ENCODE measurements at regions not wholly inside any gene's neighbourhood (a gene's known extent, or its start where the extent isn't known, plus 50 kb on each side); places are given as distances from the start of the nearest gene placed in this dataset.

DNA sequence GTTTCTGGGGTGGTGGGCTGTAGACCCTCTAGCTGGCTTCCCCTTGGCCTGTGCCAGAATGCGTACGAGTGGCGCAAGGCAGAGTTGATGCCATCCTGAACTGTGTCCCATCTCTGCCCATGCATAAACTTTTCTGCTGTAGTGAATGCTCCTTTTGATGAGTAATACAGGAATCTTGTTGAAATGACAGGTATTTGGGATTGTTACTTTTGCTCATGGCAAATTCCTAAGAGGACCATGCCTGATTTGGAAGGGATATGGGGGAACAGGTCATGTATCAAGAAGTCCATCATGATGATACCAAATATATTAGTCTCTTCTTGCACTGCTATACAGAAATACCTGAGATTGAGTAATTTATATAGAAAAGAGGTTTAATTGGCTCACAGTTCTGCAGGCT is 648.0 kb downstream of the SLC4A3 start (continued):
- TF ChIP-seq ZNF532 (CRISPR knock-in tag; IDR thresholded peaks at IDR 0.05; ENCODE audit: borderline replicate concordance) (no peak), FOXP1 (CRISPR knock-in tag; IDR thresholded peaks at IDR 0.05; ENCODE audit: borderline replicate concordance) (no peak), IRF1 (CRISPR knock-in tag; IDR thresholded peaks at IDR 0.05) (no peak), ETV6 (CRISPR knock-in tag; IDR thresholded peaks at IDR 0.05) (no peak), SMAD3 (CRISPR knock-in tag; IDR thresholded peaks at IDR 0.05; ENCODE audit: borderline replicate concordance) (no peak), ATF2 (CRISPR knock-in tag; IDR thresholded peaks at IDR 0.05; ENCODE audit: borderline replicate concordance, low read depth) (no peak)
- TF ChIP-seq, protein P1, sequence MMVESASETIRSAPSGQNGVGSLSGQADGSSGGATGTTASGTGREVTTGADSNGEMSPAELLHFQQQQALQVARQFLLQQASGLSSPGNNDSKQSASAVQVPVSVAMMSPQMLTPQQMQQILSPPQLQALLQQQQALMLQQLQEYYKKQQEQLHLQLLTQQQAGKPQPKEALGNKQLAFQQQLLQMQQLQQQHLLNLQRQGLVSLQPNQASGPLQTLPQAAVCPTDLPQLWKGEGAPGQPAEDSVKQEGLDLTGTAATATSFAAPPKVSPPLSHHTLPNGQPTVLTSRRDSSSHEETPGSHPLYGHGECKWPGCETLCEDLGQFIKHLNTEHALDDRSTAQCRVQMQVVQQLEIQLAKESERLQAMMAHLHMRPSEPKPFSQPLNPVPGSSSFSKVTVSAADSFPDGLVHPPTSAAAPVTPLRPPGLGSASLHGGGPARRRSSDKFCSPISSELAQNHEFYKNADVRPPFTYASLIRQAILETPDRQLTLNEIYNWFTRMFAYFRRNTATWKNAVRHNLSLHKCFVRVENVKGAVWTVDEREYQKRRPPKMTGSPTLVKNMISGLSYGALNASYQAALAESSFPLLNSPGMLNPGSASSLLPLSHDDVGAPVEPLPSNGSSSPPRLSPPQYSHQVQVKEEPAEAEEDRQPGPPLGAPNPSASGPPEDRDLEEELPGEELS (CRISPR knock-in tag; IDR thresholded peaks at IDR 0.05) = no peak

DNA sequence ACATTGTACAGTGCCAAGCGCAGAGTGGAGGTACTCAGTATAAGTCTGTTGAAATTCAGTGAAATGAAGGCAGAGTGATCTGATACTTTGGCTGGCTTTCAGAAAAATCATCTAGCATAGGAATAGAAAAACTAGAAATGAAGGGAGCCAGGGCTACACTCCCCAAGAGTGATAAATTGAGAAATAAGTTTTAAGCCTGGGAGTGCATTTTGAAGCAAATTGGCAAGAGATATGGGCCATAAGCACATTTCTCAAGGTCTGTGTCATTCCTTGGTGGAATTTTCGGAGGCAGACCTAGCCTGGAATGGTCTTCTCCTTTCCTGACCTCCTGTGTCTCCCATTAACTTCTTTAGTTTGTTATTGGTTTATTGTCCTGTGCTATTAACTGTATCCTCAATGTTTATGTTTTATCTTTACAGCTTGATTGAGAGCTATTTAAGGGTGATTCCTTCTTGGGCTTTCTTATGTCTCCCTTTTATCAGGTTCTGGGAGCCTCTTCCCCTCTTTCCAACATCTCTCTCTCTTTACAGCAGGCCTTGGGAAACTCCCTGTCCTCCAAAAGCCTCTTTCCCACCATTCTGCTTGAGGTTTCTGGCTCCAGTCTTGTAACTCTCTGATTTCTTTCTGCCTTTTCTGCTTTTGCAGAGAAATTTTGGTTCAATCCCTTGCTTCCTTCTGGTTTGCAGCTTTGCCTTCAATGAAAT is 649.5 kb downstream of the SLC4A3 start:
- no peak for ATAC-seq
- Mint-ChIP-seq H3K27ac (no peak overlapping the region), H3K9me3 (peaks cover 3% of the 10 kb centered on the region), H3K27me3 (ENCODE audit: low read depth) (no peaks in the 10 kb centered on the region), H3K36me3 (no peaks in the 10 kb centered on the region), H3K4me1 (peaks cover 5% of the 10 kb centered on the region), H3K4me3 (no peak overlapping the region)
- CTCF ChIA-PET = no interaction called here
- POLR2A ChIA-PET = no interaction called here
- no peak for DNase-seq (ENCODE audit: low spot score)
- TF ChIP-seq CREB1 (CRISPR knock-in tag; IDR thresholded peaks at IDR 0.05) (no peak), NFYB (CRISPR knock-in tag; conservative IDR thresholded peaks at IDR 0.05; ENCODE audit: low read depth) (no peak), GABPB1 (CRISPR knock-in tag; IDR thresholded peaks at IDR 0.05) (no peak), ZNF138 (CRISPR knock-in tag; conservative IDR thresholded peaks at IDR 0.05) (no peak), ZNF671 (CRISPR knock-in tag; IDR thresholded peaks at IDR 0.05) (no peak)
- TF ChIP-seq, protein P2, sequence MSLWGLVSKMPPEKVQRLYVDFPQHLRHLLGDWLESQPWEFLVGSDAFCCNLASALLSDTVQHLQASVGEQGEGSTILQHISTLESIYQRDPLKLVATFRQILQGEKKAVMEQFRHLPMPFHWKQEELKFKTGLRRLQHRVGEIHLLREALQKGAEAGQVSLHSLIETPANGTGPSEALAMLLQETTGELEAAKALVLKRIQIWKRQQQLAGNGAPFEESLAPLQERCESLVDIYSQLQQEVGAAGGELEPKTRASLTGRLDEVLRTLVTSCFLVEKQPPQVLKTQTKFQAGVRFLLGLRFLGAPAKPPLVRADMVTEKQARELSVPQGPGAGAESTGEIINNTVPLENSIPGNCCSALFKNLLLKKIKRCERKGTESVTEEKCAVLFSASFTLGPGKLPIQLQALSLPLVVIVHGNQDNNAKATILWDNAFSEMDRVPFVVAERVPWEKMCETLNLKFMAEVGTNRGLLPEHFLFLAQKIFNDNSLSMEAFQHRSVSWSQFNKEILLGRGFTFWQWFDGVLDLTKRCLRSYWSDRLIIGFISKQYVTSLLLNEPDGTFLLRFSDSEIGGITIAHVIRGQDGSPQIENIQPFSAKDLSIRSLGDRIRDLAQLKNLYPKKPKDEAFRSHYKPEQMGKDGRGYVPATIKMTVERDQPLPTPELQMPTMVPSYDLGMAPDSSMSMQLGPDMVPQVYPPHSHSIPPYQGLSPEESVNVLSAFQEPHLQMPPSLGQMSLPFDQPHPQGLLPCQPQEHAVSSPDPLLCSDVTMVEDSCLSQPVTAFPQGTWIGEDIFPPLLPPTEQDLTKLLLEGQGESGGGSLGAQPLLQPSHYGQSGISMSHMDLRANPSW (CRISPR knock-in tag; conservative IDR thresholded peaks at IDR 0.05; ENCODE audit: low read depth) = no peak
- TF ChIP-seq, protein P3, sequence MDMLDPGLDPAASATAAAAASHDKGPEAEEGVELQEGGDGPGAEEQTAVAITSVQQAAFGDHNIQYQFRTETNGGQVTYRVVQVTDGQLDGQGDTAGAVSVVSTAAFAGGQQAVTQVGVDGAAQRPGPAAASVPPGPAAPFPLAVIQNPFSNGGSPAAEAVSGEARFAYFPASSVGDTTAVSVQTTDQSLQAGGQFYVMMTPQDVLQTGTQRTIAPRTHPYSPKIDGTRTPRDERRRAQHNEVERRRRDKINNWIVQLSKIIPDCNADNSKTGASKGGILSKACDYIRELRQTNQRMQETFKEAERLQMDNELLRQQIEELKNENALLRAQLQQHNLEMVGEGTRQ (CRISPR knock-in tag; IDR thresholded peaks at IDR 0.05) = no peak
- TF ChIP-seq, protein P4, sequence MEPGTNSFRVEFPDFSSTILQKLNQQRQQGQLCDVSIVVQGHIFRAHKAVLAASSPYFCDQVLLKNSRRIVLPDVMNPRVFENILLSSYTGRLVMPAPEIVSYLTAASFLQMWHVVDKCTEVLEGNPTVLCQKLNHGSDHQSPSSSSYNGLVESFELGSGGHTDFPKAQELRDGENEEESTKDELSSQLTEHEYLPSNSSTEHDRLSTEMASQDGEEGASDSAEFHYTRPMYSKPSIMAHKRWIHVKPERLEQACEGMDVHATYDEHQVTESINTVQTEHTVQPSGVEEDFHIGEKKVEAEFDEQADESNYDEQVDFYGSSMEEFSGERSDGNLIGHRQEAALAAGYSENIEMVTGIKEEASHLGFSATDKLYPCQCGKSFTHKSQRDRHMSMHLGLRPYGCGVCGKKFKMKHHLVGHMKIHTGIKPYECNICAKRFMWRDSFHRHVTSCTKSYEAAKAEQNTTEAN (CRISPR knock-in tag; IDR thresholded peaks at IDR 0.05) = no peak
- TF ChIP-seq, protein P5, sequence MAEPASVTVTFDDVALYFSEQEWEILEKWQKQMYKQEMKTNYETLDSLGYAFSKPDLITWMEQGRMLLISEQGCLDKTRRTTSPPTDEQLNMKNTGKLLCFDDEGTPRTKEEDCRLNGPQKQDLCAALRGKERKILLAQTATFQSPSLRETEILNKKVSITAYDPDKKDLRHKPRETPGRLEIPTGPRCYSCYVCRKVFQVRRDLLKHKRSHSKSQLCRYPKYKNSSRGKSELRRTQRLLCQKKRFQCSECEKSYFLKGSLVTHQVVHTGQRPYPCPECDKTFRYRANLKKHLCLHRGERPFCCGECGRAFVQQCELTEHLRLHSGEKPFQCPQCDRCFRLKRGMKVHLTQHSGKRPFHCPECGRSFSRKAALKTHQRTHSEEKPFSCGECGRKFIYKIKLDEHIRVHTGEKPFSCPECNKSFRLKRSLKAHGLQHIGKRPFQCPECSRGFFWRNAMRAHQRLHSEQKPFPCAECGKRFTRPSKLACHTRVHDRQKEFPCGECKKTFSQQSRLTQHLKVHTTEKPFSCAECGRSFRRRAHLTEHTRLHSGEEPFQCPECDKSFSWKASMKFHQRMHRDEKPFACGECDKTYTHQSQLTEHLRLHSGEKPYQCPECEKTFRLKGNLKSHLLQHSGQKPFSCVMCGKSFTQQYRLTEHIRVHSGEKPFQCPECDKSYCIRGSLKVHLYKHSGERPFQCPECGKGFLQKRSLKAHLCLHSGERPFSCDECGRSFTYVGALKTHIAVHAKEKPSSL (CRISPR knock-in tag; conservative IDR thresholded peaks at IDR 0.05) = no peak
- TF ChIP-seq, protein P6, sequence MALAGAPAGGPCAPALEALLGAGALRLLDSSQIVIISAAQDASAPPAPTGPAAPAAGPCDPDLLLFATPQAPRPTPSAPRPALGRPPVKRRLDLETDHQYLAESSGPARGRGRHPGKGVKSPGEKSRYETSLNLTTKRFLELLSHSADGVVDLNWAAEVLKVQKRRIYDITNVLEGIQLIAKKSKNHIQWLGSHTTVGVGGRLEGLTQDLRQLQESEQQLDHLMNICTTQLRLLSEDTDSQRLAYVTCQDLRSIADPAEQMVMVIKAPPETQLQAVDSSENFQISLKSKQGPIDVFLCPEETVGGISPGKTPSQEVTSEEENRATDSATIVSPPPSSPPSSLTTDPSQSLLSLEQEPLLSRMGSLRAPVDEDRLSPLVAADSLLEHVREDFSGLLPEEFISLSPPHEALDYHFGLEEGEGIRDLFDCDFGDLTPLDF (CRISPR knock-in tag; IDR thresholded peaks at IDR 0.05) = no peak

Data from WTC11 (cell line).